HG03159 (cell line): ENCODE measurements at regions not wholly inside any gene's neighbourhood (a gene's known extent, or its start where the extent isn't known, plus 50 kb on each side); places are given as distances from the start of the nearest gene placed in this dataset.
"Not testable (repeated sequence)": the region's sequence is repeated elsewhere in the genome, so short reads cannot be mapped to it uniquely, and the experiment has no call there.

Experiments used
- ATAC-seq: cut with Tn5 transposase; IDR thresholded peaks from one replicate; pipeline ENCODE4 v1.9.1; 2021; ENCODE audit warnings: mild to moderate bottlenecking, moderate library complexity; ENCODE audit not compliant: unreplicated experiment

DNA sequence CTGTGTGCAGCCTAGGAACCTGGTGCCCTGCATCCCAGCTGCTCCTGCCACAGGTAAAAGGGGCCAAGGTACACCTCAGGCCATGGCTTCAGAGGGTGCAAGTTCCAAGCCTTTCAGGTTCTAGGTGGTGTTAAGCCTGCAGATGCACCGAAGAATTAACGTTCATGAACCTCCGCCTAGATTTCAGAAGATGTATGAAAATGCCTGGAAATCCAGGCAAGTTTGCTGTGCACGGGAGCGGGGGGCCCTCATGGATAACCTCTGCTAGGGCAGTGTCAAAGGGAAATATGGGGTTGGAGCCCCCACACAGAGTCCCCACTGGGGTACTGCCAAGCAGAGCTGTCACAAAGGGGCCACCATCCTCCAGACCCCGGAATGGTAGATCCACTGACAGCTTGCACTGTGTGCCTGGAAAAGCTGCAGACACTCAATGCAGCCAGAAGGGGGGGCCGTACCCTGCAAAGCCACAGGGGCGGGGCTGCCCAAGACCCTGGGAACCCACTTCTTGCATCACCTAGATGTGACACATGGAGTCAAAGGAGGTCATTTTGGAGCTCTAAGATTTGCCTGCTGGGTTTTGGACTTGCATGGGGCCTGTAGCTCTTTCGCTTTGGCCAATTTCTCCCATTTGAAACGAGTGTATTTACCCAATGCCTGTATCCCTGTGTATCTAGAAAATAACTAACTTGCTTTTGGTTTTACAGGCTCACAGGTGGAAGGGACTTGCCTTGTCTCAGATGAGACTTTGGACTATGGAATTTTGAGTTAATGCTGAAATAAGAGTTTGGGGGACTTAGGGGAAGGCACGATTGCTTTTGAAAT is 145.2 kb upstream of the C1QTNF3 start:
- not testable (repeated sequence) for ATAC-seq

DNA sequence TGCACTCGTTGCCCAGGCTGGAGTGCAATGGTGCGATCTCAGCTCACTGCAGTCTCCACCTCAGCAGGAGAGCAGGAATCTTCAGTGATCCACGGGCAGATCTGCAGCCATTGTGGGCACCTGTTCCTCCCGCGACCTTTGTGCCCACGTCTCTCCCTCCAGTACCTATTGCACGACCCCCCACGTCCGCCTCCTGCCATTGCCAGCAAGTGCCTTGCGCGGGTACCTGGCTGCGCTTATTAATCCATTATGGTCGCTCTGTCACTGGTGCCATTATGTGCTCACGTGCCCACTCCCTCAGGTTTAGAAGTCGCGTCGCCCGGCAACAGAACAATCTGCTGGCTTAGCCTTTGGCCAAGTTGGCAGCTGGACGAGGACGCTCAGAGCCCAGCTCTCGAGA is 146.2 kb upstream of the C1QTNF3 start:
- not testable (repeated sequence) for ATAC-seq

DNA sequence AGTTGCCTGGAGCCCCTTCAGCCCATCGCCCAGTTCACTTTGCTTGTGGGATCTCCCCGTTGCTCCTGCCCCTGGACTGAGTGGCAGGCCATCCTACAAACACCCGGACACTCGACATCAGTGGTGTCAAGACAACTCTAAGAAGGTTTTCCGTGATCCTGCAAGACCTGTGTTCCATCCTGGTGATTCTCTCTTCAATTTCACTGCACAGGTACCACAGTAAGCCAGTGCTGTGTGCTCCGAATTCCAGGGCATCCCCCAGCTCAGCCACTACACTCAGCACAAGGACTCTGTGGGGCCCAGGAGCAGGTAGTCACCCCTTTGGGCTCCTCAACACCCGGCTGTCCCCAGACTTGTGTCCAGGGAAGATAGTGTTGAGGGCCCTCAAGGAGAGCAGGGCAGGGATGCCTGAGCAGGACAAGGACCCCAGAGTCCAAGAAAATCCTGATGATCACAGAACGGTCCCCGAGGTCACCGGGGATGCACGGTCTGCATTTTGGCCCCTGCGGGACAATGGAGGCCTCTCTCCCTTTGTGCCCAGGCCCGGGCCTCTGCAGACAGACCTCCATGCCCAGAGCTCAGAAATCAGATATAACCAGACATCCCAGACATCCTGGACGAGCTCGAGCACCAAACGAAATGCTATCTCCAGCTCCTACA is 146.9 kb upstream of the C1QTNF3 start:
- ATAC-seq, result not testable (repeated sequence)

DNA sequence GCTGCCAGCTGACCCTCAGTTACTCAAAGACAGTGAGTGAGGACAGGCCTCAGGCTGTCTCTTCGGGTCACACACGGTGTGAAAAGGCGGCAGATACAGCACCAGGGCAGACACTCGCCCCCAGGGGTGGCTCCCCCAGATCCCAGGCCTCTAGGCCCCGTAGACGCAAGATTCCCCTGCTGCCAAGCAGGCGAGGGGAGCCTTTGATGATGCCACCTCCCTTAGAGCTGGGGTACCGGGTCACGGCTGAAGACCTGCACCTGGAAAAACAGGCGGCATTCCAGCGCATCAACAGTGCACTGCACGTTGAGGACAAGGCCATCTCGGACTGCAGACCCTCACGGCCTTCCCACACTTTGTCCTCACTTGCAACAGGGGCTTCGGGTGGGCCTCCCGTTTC is 147.5 kb upstream of the C1QTNF3 start:
- ATAC-seq, result not testable (repeated sequence)

DNA sequence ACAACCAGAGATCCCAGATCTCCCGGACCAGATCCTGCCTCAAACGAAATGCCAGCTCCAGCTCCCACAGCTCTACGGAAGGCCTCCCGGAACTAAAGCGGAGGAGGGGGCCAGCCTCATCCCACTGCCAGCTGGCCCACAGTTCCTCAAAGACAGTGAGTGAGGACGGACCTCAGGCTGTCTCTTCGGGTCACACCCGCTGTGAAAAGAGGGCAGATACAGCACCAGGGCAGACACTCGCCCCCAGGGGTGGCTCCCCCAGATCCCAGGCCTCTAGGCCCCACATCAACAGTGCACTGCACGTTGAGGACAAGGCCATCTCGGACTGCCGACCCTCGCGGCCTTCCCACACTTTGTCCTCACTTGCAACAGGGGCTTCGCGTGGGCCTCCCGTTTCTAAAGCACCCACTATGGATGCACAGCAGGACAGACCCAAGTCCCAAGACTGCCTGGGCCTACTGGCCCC is 148.3 kb upstream of the C1QTNF3 start:
- not testable (repeated sequence) for ATAC-seq

DNA sequence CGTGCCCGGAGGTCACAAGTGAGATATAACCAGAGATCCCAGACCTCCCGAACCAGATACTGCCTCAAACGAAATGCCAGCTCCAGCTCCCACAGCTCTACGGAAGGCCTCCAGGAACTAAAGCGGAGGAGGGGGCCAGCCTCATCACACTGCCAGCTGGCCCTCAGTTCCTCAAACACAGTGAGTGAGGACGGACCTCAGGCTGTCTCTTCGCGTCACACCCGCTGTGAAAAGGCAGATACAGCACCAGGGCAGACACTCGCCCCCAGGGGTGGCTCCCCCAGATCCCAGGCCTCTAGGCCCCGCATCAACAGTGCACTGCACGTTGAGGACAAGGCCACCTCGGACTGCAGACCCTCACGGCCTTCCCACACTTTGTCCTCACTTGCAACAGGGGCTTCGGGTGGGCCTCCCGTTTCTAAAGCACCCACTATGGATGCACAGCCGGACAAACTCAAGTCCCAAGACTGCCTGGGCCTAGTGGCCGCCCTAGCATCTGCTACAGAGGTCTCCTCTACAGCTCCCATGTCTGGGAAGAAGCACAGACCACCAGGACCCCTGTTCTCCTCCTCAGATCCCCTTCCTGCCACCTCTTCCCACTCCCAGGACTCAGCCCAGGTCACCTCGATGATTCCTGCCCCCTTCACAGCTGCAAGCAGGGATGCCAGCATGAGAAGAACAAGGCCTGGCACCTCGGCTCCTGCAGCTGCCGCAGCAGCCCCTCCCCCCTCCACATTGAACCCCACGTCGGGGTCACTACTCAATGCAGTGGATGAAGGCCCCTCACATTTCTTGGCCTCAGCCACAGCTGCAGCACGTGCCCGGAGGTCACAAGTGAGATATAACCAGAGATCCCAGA is 149.3 kb upstream of the C1QTNF3 start:
- not testable (repeated sequence) for ATAC-seq

DNA sequence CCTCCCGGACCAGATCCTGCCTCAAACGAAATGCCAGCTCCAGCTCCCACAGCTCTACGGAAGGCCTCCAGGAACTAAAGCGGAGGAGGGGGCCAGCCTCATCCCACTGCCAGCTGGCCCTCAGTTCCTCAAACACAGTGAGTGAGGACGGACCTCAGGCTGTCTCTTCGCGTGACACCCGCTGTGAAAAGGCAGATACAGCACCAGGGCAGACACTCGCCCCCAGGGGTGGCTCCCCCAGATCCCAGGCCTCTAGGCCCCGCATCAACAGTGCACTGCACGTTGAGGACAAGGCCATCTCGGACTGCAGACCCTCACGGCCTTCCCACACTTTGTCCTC is 149.9 kb upstream of the C1QTNF3 start:
- not testable (repeated sequence) for ATAC-seq

DNA sequence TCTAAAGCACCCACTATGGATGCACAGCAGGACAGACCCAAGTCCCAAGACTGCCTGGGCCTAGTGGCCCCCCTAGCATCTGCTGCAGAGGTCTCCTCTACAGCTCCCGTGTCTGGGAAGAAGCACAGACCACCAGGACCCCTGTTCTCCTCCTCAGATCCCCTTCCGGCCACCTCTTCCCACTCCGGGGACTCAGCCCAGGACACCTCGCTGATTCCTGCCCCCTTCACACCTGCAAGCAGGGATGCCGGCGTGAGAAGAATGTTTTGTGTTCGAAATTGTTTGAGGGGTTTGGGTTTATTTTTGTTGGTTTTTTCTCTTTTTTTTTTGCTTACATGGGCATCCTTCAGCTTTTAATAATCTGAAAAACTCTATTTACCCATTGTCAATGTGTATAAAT is 150.3 kb upstream of the C1QTNF3 start:
- ATAC-seq, result not testable (repeated sequence)

DNA sequence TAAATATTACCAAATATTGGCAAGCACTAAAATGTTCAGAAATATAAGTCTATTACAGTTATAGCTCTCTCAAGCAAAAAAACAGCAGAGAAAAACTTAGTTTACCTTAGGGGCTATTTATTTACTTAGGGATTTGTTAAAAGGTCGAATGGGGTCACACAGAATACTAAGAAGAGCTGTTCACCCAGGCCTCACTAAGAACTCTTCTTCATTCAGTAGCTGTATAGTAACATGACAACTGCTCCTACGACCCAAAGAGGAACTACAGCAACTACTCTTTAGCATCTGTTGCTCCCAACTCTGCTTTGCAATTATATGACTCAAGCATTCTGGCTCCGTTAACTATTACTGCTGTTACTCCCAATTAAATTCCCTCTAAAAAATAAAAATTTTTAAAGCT is 150.8 kb upstream of the C1QTNF3 start:
- ATAC-seq, result not testable (repeated sequence)

DNA sequence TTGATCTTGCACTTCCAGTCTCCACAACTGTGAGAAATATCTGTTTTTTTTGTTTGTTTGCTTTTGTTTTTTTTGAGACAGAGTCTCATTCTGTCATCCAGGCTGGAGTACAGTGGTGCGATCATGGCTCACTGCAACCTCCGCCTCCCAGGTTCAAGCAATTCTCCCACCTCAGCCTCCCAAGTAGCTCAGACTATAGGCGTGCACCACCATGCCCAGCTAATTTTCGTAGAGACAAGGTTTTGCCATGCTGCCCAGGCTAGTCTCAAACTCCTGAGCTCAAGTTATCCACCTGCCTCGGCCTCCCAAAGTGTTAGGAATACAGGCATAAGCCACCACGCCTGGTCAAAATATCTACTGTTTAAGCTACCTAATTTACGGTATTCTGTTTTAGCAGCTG is 153.1 kb upstream of the C1QTNF3 start:
- not testable (repeated sequence) for ATAC-seq

DNA sequence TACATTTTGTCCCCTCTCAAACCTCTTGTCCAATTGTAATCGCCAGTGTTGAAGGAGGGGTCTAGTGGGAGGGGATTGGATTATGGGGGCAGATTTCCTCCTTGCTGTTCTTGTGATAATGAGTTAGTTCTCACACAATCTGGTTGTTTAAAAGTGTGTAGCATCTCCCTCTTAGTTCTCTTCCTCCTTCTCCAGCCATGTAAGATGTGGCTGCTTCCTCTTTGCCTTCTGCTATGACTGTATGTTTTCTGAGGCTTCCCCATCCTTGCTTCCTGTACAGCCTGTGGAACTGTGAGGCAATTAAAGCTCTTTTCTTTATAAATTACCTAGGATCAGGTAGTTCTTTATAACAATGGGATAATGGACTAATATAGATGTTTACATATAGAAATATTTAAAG is 162.3 kb upstream of the C1QTNF3 start:
- not testable (repeated sequence) for ATAC-seq

DNA sequence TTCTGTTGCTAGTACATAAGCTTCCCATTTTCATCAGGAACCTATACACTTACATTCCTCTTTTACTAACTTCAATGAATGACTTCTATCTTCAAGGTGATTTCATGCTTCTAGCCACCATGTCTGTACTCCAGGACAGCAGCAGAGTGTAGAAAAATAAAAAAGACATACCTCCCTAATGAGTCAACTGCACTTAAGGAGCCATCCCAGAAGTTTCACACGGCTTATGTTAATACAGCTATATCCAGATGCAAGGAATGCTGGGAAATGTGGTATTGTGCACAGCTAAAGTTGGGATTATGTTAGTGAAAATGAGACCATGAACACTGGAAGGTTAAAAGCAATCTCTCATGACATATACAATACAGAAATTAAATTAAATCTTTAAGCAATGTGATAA is 174.4 kb upstream of the C1QTNF3 start:
- not testable (repeated sequence) for ATAC-seq

DNA sequence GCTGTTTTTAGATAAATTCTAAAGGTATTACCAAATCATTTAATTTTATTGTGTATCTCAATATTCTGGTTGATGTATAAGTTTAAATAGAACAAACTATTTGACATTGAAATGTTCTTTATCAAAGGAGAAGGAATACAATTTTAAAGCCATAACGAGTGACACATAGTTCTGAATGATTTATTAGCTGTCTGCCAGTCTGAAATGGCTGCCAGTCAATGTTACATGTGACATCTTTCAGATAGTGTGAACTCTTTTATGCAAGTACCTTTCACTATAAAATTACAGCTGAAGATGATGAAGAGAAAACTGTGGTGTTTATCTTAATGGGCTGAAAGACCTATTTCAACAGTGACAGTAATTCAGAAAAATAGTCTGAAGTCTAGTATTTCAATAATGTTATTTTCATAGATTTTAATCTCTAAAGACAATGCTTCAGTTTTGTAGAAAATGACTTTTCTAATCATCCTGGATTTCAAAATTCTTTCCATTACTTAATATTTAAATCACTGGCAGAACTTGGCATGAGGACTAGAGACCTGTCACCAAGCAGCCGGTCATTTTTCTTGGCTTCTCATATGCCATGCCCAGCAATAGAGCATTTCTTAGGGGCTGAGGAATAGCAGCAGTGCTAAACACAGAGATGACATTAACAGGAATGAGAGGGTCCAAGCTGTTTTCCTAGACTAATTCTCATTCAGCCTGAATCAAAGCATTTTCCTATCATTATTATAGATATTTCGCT is 178.5 kb upstream of the C1QTNF3 start:
- ATAC-seq, result not testable (repeated sequence)

DNA sequence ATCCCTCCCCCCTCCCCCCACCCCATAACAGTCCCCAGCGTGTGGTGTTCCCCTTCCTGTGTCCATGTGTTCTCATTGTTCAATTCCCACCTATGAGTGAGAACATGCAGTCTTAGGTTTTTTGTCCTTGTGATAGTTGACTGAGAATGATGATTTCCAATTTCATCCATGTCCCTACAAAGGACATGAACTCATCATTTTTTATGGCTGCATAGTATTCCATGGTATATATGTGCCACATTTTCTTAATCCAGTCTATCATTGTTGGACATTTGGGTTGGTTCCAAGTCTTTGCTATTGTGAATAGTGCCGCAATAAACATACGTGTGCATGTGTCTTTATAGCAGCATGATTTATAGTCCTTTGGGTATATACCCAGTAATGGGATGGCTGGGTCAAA is 180.1 kb upstream of the C1QTNF3 start:
- ATAC-seq, result not testable (repeated sequence)

DNA sequence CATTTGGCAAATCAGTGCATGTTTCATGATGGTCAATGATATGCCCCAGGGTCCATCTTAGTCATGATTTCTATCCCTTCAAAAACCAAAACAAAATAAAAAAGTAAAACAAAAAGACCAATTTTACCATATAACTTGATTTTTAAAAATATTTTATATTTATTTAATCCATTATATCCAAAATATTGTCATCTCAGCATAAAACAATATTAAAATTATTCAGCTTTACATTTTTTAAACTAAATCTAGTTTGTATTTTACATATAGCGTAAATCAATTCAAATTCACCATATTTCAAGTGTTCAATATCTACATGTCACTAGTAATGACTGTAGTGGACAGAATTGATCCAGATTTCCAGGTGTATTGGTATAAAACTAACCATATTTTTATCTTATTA is 187.4 kb upstream of the C1QTNF3 start:
- ATAC-seq, result not testable (repeated sequence)

DNA sequence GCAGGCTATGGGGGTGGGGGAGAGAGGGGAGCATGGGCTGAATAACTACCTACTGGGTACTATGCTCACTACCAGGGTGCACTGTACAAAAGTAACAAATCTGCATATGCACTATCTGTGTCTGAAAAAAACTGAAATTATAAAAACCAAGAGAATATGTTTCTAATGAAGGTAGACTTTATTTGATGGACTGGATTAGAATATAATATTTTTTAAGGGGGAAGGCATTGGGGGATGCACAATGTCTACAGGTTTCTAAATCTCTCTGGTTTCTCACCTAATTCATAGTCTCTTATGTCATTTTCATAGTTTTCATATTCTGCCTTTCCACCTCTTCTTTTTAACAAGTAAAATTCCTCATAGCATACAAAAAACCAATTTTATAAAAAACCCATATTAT is 200.8 kb upstream of the C1QTNF3 start:
- ATAC-seq, result not testable (repeated sequence)

DNA sequence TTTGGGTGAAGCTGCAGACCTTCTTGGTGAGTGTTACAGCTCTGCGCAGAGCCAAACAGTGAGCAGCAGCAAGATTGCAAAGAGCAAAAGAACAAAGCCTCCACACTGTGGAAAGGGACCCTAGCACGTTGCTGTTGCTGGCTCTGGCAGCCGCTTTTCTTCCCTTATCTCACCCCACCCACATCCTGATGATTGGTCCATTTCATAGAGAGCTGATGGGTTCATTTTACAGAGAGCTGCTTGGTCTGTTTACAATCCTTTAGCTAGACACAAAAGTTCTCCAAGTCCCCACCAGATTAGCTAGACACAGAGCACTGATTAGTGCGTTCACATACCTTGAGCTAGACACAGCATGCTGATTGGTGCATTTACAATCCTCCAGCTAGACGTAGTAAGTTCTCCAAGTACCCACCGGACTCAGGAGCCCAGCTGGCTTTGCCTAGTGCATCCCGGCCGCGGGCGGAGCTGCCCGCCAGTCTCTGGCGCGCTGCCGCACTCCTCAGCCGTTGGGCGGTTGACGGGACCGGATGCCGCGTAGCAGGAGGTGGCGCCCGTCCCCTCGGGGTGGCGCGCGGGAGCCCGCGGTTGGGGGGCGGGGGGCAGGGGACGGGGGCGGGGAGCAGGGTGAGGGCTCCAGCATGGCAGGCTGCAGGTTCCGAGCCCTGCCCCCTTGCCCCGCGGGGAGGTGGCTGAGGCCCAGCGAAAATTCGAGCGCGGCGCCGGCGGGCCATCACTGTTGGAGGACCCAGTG is 201.4 kb upstream of the C1QTNF3 start:
- peak; percentile 32 for ATAC-seq

DNA sequence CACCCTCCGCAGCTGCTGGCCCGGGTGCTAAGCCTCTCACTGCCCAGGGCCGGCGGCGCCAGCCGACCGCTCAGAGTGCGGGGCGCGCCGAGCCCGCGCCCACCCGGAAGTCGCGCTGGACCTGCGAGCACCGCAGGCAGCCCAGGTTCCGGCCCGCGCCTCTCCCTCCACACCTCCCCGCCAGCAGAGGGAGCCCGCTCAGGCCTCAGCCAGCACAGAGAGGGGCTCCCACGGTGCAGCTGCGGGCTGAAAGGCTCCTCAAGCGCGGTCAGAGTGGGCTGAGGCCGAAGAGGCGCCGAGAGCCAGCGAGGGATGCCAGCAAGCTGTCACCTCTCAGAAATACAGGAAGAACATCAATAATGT is 202.0 kb upstream of the C1QTNF3 start:
- ATAC-seq, result peak; percentile 48

DNA sequence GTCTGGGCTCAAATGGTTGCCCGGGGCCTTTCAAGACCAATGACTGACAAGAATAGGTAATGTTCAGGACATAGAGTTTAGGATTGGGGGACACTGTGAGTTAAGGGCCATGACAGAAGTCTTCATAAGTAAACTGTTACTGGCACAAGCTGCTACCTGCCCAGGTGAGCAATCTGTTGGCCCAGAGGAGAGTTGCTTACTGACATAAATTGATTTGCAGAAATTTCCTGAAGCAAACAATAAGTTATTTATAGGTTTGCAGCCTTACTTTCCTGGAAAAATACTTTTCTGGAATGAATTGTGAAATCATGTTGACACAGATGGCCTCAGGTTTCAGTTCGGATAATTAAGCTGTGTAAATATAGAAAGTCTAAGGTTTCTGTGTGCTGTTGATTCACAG is 202.8 kb upstream of the C1QTNF3 start:
- ATAC-seq, result not testable (repeated sequence)

DNA sequence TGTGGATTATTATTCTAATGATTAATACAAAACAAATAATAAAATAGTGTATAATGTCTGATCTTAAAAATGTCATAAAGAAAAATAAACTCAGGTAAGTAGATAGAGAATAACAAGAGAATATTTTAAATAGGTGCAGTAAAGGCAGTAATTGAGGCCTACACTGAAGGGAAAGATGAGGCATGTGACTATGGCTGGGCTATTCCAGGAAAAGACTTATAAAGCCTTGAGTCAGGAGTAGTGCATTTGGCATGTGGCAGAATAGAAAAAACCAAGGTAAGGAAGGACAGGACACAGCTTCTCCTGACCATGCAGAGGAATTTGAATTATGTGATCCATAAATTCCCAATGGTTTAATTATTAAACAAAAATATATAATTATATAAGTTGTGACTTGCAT is 215.6 kb upstream of the C1QTNF3 start:
- not testable (repeated sequence) for ATAC-seq
